GM23338 (cell line): ENCODE measurements at regions not wholly inside any gene's neighbourhood (a gene's known extent, or its start where the extent isn't known, plus 50 kb on each side); places are given as distances from the start of the nearest gene placed in this dataset.

Source experiments
- ATAC-seq: fragments of 200-7000 bp; cut with Tn5 transposase; 3 replicates; pipeline ENCODE4 v1.9.1; 2020
- DNase-seq: peaks from one replicate; pipeline ENCODE4 v3.0.0-alpha.2; 2015; ENCODE audit warnings: low spot score
- H2AFZ ChIP-seq: fragments of 200-600 bp; sonication (generic); 2 replicates; pipeline ENCODE4 v1.8.0; 2016; ENCODE audit warnings: antibody characterized with exemption, mild to moderate bottlenecking, moderate library complexity
- H3F3A ChIP-seq: fragments of 200-600 bp; sonication (generic); replicated peaks from 2 replicates; pipeline ENCODE4 v1.8.0; 2017; ENCODE audit warnings: antibody characterized with exemption, mixed run types, low read depth
- H3K27ac ChIP-seq: fragments of 200-600 bp; sonication (generic); 2 replicates; pipeline ENCODE4 v1.6.1; 2016; ENCODE audit warnings: low read depth
- H3K27me3 ChIP-seq: fragments of 200-600 bp; sonication (generic); 2 replicates; pipeline ENCODE4 v1.8.0; 2016; ENCODE audit warnings: mild to moderate bottlenecking, mixed run types, moderate library complexity; ENCODE audit not compliant: insufficient read depth
- H3K36me3 ChIP-seq: fragments of 200-600 bp; sonication (generic); 2 replicates; pipeline ENCODE4 v1.8.0; 2016; ENCODE audit warnings: mild to moderate bottlenecking; ENCODE audit not compliant: insufficient read depth
- H3K4me1 ChIP-seq: fragments of 200-600 bp; sonication (generic); 2 replicates; pipeline ENCODE4 v1.8.0; 2016; ENCODE audit warnings: mild to moderate bottlenecking, moderate library complexity; ENCODE audit not compliant: insufficient read depth
- H3K4me2 ChIP-seq: fragments of 200-600 bp; sonication (generic); 2 replicates; pipeline ENCODE4 v1.7.1; 2017; ENCODE audit warnings: mixed run types
- H3K4me3 ChIP-seq: fragments of 200-600 bp; sonication (generic); 2 replicates; pipeline ENCODE4 v1.6.1; 2016; ENCODE audit warnings: mixed run types
- H3K79me2 ChIP-seq: fragments of 200-600 bp; sonication (generic); replicated peaks from 2 replicates; pipeline ENCODE4 v1.8.0; 2017; ENCODE audit warnings: mild to moderate bottlenecking; ENCODE audit not compliant: insufficient read depth
- H3K9me2 ChIP-seq: fragments of 200-600 bp; sonication (generic); 2 replicates; pipeline ENCODE4 v1.8.0; 2017; ENCODE audit not compliant: insufficient read depth
- H4K20me1 ChIP-seq: fragments of 200-600 bp; sonication (generic); replicated peaks from 2 replicates; pipeline ENCODE4 v1.8.0; 2017; ENCODE audit warnings: mild to moderate bottlenecking; ENCODE audit not compliant: insufficient read depth
- H3K27ac Mint-ChIP-seq: 2 replicates; pipeline ENCODE4 v1.8.0; 2020; ENCODE audit warnings: inconsistent platforms, mild to moderate bottlenecking, moderate library complexity, mixed read lengths
- H3K27me3 Mint-ChIP-seq: 3 replicates; pipeline ENCODE4 v1.8.0; 2022; ENCODE audit warnings: low read depth, mild to moderate bottlenecking, moderate library complexity, mixed read lengths, inconsistent platforms; ENCODE audit not compliant: insufficient read depth, poor library complexity
- H3K36me3 Mint-ChIP-seq: 3 replicates; pipeline ENCODE4 v1.8.0; 2021; ENCODE audit warnings: low read depth, mild to moderate bottlenecking, inconsistent platforms, moderate library complexity, mixed read lengths
- H3K4me1 Mint-ChIP-seq: 3 replicates; pipeline ENCODE4 v1.8.0; 2020; ENCODE audit warnings: mild to moderate bottlenecking, inconsistent platforms, mixed read lengths
- H3K4me3 Mint-ChIP-seq: 3 replicates; pipeline ENCODE4 v1.8.0; 2021; ENCODE audit warnings: moderate library complexity, mild to moderate bottlenecking, inconsistent platforms, mixed read lengths
- H3K9me3 Mint-ChIP-seq: 3 replicates; pipeline ENCODE4 v1.8.0; 2020; ENCODE audit warnings: moderate library complexity, mild to moderate bottlenecking, inconsistent platforms, mixed read lengths
- CREB1 ChIP-seq: fragments of 250-450 bp; sonication (Bioruptor Pico); IDR thresholded peaks from 2 replicates; pipeline ENCODE4 v1.5.0; 2020; ENCODE audit warnings: low read depth, mild to moderate bottlenecking, moderate library complexity
- CTCF ChIP-seq, 2 experiments: fragments of 200-600 bp in 1 of 2; sonication (generic) in 1 of 2; conservative IDR thresholded peaks; 2 replicates each; pipeline versions ENCODE4 v1.5.1 to v1.6.1; 2016 to 2017; ENCODE audit warnings: antibody characterized with exemption in 2 of 2, low read depth in 2 of 2, mild to moderate bottlenecking in 2 of 2, moderate library complexity in 1 of 2
- ETS1 ChIP-seq: IDR thresholded peaks from 2 replicates; pipeline ENCODE4 v1.6.1; 2016; ENCODE audit warnings: antibody characterized with exemption
- EZH2 ChIP-seq: fragments of 200-600 bp; sonication (generic); IDR thresholded peaks from one replicate; pipeline ENCODE4 v1.8.0; 2017; ENCODE audit warnings: antibody characterized with exemption, mild to moderate bottlenecking, low read depth; ENCODE audit not compliant: unreplicated experiment
- EZH2phosphoT487 ChIP-seq: fragments of 200-600 bp; sonication (generic); IDR thresholded peaks from one replicate; pipeline ENCODE4 v1.8.1; 2018; ENCODE audit warnings: antibody characterized with exemption; ENCODE audit not compliant: unreplicated experiment
- JUNB ChIP-seq: IDR thresholded peaks from one replicate; pipeline ENCODE4 v1.6.1; 2016; ENCODE audit warnings: antibody characterized with exemption; ENCODE audit not compliant: unreplicated experiment
- POLR2AphosphoS5 ChIP-seq: IDR thresholded peaks from 2 replicates; pipeline ENCODE4 v1.6.1; 2016; ENCODE audit warnings: antibody characterized with exemption, low read depth
- REST ChIP-seq: IDR thresholded peaks from one replicate; pipeline ENCODE4 v1.6.1; 2018; ENCODE audit warnings: antibody characterized with exemption; ENCODE audit not compliant: unreplicated experiment
- STAT1 ChIP-seq: IDR thresholded peaks from one replicate; pipeline ENCODE4 v1.6.1; 2016; ENCODE audit warnings: antibody characterized with exemption; ENCODE audit not compliant: unreplicated experiment
- ZNF114 ChIP-seq: fragments of 250-450 bp; sonication (Bioruptor Pico); IDR thresholded peaks from 2 replicates; pipeline ENCODE4 v1.5.0; 2020; ENCODE audit warnings: mild to moderate bottlenecking, moderate library complexity
- ZNF331 ChIP-seq: fragments of 250-450 bp; sonication (Bioruptor Pico); IDR thresholded peaks from 2 replicates; pipeline ENCODE4 v1.5.0; 2020; ENCODE audit warnings: low read depth, mild to moderate bottlenecking, moderate library complexity
- ZNF462 ChIP-seq: fragments of 250-450 bp; sonication (Bioruptor Pico); IDR thresholded peaks from 2 replicates; pipeline ENCODE4 v1.5.0; 2020; ENCODE audit warnings: mild to moderate bottlenecking, moderate library complexity

- TF ChIP-seq EZH2phosphoT487 (no peak), ZNF331 (CRISPR knock-in tag) (no peak), ZNF114 (CRISPR knock-in tag) (no peak), ZNF462 (no peak), JUNB (no peak)
Observed at GRCh38 chr18:35871337-35871736, 101.1 kb upstream of the RMP24 start (continued).

- ATAC-seq (no peak), DNase-seq (no peak)
- no peaks in the 10 kb centered on the region for H3K36me3 ChIP-seq
- H3K4me1 ChIP-seq, result peaks cover 18% of the 10 kb centered on the region
- no peak overlapping the region for H3K4me3 ChIP-seq
- peaks cover 4% of the 10 kb centered on the region; the same call in 1 of the 3 replicates for H3K36me3 Mint-ChIP-seq
- H3K27ac ChIP-seq, result no peak overlapping the region
- no peaks in the 10 kb centered on the region for H3K9me3 Mint-ChIP-seq
- H4K20me1 ChIP-seq, result no peaks in the 10 kb centered on the region
- H3K4me3 Mint-ChIP-seq, result no peak overlapping the region
- no peaks in the 10 kb centered on the region for H3K27me3 ChIP-seq
- no peaks in the 10 kb centered on the region for H3F3A ChIP-seq
- no peak overlapping the region for H2AFZ ChIP-seq
- H3K9me2 ChIP-seq, result peaks cover 46% of the 10 kb centered on the region; the same call in 1 of the 2 replicates
- H3K4me2 ChIP-seq, result no peak overlapping the region
- H3K27me3 Mint-ChIP-seq, result peaks cover 2% of the 10 kb centered on the region
- no peak overlapping the region for H3K27ac Mint-ChIP-seq
- peaks cover 19% of the 10 kb centered on the region for H3K4me1 Mint-ChIP-seq
- H3K79me2 ChIP-seq, result no peaks in the 10 kb centered on the region
- no peak for TF ChIP-seq ZNF331 (CRISPR knock-in tag)
- TF ChIP-seq JUNB, result no peak
- TF ChIP-seq ETS1, result no peak
- TF ChIP-seq CTCF (conservative IDR thresholded peaks at IDR 0.05; ENCODE audit: low read depth in 2 of 2), result no peak
- no peak for TF ChIP-seq STAT1
- no peak for TF ChIP-seq POLR2AphosphoS5
- no peak for TF ChIP-seq ZNF114 (CRISPR knock-in tag)
- no peak for TF ChIP-seq EZH2
- TF ChIP-seq CREB1 (CRISPR knock-in tag), result no peak
- TF ChIP-seq REST, result no peak
- TF ChIP-seq EZH2phosphoT487, result no peak
Observed at GRCh38 chr18:35875566-35875965, 96.9 kb upstream of the RMP24 start.
